K562 (cell line): ENCODE measurements at regions not wholly inside any gene's neighbourhood (a gene's known extent, or its start where the extent isn't known, plus 50 kb on each side); places are given as distances from the start of the nearest gene placed in this dataset.

Experiments used
- ATAC-seq: fragments of 200-7000 bp; cut with Tn5 transposase; 3 replicates; pipeline ENCODE4 v1.9.1; 2020; ENCODE audit warnings: moderate library complexity
- BruUV-seq: library from RNA; stranded (reverse); fragments of 400-500 nt; replicated peaks from 2 replicates; lab custom pipeline; 2021; lab: Mats Ljungman, UMichigan
- CTCF ChIA-PET: fragments of 300-600 bp; formaldehyde crosslinking; extraction: SDS; loops from one replicate; lab custom pipeline; 2021; ENCODE audit warnings: low intra/inter-chr PET ratio; lab: Yijun Ruan, JAX
- POLR2A ChIA-PET: fragments of 300-600, 350-650 bp; sonication (Branson Sonifier 250); formaldehyde crosslinking; extraction: SDS; loops from one replicate; lab custom pipeline; 2021; ENCODE audit warnings: antibody characterized with exemption, inconsistent platforms; lab: Yijun Ruan, JAX
- DNase-seq, 4 experiments: peaks; one replicate each; pipeline versions ENCODE4 v3.0.0 to v3.0.0-alpha.2; 2011 to 2018; ENCODE audit warnings: low spot score in 3 of 4, mixed read lengths in 3 of 4; ENCODE audit errors: extremely low read depth in 1 of 4
- FAIRE-seq: peaks from 2 replicates; lab custom pipeline; 2011; peaks lifted over from hg19 to GRCh38; lab: Jason Lieb, UNC
- H2AFZ ChIP-seq: 2 replicates; pipeline ENCODE4 v1.6.0; 2011; ENCODE audit warnings: low read depth, low read length, control low read depth, inconsistent platforms
- H3K27ac ChIP-seq: fragments of 200-600 bp; 3 replicates; pipeline ENCODE4 v1.8.0; 2011; ENCODE audit warnings: low read depth, mild to moderate bottlenecking, control low read depth, inconsistent platforms, low read length, moderate library complexity, mixed read lengths; ENCODE audit errors: extremely low read depth
- H3K27me3 ChIP-seq, 2 experiments: fragments of 300-600 bp in 1 of 2; 2 replicates in 1 of 2; 3 replicates in 1 of 2; pipeline versions ENCODE4 v1.6.0 to v1.8.0; 2011; ENCODE audit warnings: inconsistent platforms in 2 of 2, low read length in 2 of 2, mild to moderate bottlenecking in 1 of 2, mixed read lengths in 1 of 2, moderate library complexity in 1 of 2; ENCODE audit not compliant: control insufficient read depth in 2 of 2, insufficient read depth in 2 of 2
- H3K36me3 ChIP-seq: fragments of 300-600 bp; 3 replicates; pipeline ENCODE4 v1.8.0; 2011; ENCODE audit warnings: mild to moderate bottlenecking, low read length, inconsistent platforms; ENCODE audit not compliant: control insufficient read depth, insufficient read depth
- H3K4me1 ChIP-seq, 2 experiments: fragments of 200-600 bp in 1 of 2; replicated peaks in 1 of 2; 2 replicates in 1 of 2; 3 replicates in 1 of 2; pipeline versions ENCODE4 v1.5.1 to v1.8.0; 2011; ENCODE audit warnings: inconsistent platforms in 2 of 2, low read length in 2 of 2, mild to moderate bottlenecking in 1 of 2, mixed read lengths in 1 of 2, moderate library complexity in 1 of 2; ENCODE audit not compliant: control insufficient read depth in 2 of 2, insufficient read depth in 2 of 2
- H3K4me2 ChIP-seq: 2 replicates; pipeline ENCODE4 v1.6.1; 2011; ENCODE audit warnings: low read length, control low read depth, inconsistent platforms, mixed read lengths; ENCODE audit not compliant: insufficient read depth
- H3K4me3 ChIP-seq: fragments of 200-600 bp; sonication (generic), shearing (Covaris generic); 2 replicates; pipeline ENCODE4 v1.5.1; 2016; ENCODE audit warnings: control low read depth, inconsistent platforms
- H3K79me2 ChIP-seq: fragments of 200-600 bp; 3 replicates; pipeline ENCODE4 v1.8.0; 2011; ENCODE audit warnings: low read length, inconsistent platforms; ENCODE audit not compliant: control insufficient read depth, insufficient read depth
- H3K9ac ChIP-seq, 2 experiments: 2 replicates each; pipeline versions ENCODE4 v1.6.0 to v1.6.1; 2011; ENCODE audit warnings: low read depth in 2 of 2, low read length in 2 of 2, control low read depth in 1 of 2, inconsistent platforms in 1 of 2, mild to moderate bottlenecking in 1 of 2, mixed read lengths in 1 of 2; ENCODE audit not compliant: insufficient read depth in 1 of 2
- H3K9me1 ChIP-seq: one replicate; pipeline ENCODE4 v1.6.0; 2011; ENCODE audit warnings: inconsistent platforms, mild to moderate bottlenecking, low read length, moderate library complexity; ENCODE audit not compliant: control insufficient read depth, insufficient read depth
- H3K9me3 ChIP-seq: replicated peaks from 2 replicates; pipeline ENCODE4 v1.5.1; 2011; ENCODE audit warnings: low read depth, low read length, inconsistent platforms; ENCODE audit not compliant: control insufficient read depth, insufficient read depth
- H4K20me1 ChIP-seq: replicated peaks from 2 replicates; pipeline ENCODE4 v1.6.1; 2011; ENCODE audit warnings: low read length, inconsistent platforms, mixed read lengths; ENCODE audit not compliant: control insufficient read depth, insufficient read depth
- CCAR2 ChIP-seq: fragments of 200-400 bp; formaldehyde crosslinking; IDR thresholded peaks from 2 replicates; pipeline ENCODE4 v1.6.1; 2017; ENCODE audit warnings: mild to moderate bottlenecking, low read depth, low read length
- EWSR1 ChIP-seq: fragments of 450-650 bp; IDR thresholded peaks from 2 replicates; pipeline ENCODE4 v1.6.1; 2018; ENCODE audit warnings: borderline replicate concordance, mild to moderate bottlenecking, low read depth, moderate library complexity; ENCODE audit not compliant: partially characterized antibody
- HDAC3 ChIP-seq: fragments of 450-650 bp; IDR thresholded peaks from 2 replicates; pipeline ENCODE4 v1.6.1; 2018; ENCODE audit warnings: borderline replicate concordance, mild to moderate bottlenecking, moderate library complexity; ENCODE audit not compliant: partially characterized antibody
- MIER1 ChIP-seq: fragments of 450-650 bp; IDR thresholded peaks from 2 replicates; pipeline ENCODE4 v1.6.1; 2016; ENCODE audit warnings: antibody characterized with exemption, mild to moderate bottlenecking, low read depth
- PHF21A ChIP-seq: fragments of 450-650 bp; IDR thresholded peaks from 2 replicates; pipeline ENCODE4 v1.6.1; 2017; ENCODE audit warnings: low read depth, borderline replicate concordance
- PTTG1 ChIP-seq: fragments of 450-650 bp; IDR thresholded peaks from 2 replicates; pipeline ENCODE4 v1.6.1; 2016; ENCODE audit warnings: low read depth, mild to moderate bottlenecking, missing genetic modification characterization, missing compliant biosample characterization
- RNF2 ChIP-seq: sonication (generic); IDR thresholded peaks from 2 replicates; pipeline ENCODE4 v1.6.1; 2016
- SUPT5H ChIP-seq: fragments of 450-650 bp; IDR thresholded peaks from 2 replicates; pipeline ENCODE4 v1.6.1; 2016
- TCF7 ChIP-seq: sonication (generic); IDR thresholded peaks from 2 replicates; pipeline ENCODE4 v1.6.1; 2016; ENCODE audit warnings: antibody characterized with exemption, borderline replicate concordance
- ZNF121 ChIP-seq: sonication (generic); formaldehyde crosslinking; conservative IDR thresholded peaks from 2 replicates; pipeline ENCODE4 v1.8.0; 2022; ENCODE audit warnings: missing genetic modification reagents
- ZNF239 ChIP-seq: fragments of 250-450 bp; sonication (Bioruptor Pico); IDR thresholded peaks from 2 replicates; pipeline ENCODE4 v1.4.0; 2020; ENCODE audit warnings: mild to moderate bottlenecking
- ZNF24 ChIP-seq: fragments of 450-650 bp; IDR thresholded peaks from 2 replicates; pipeline ENCODE4 v1.6.1; 2016
- ZNF75A ChIP-seq: fragments of 450-650 bp; formaldehyde crosslinking; IDR thresholded peaks from 2 replicates; pipeline ENCODE4 v1.4.0; 2020; ENCODE audit warnings: mild to moderate bottlenecking
- WGBS: fragments of 100-300 bp; shearing (Covaris generic); methylation state at CpG from one replicate; pipeline ENCODE4 v1.1.6; 2016; ENCODE audit warnings: low coverage, mixed read lengths; ENCODE audit not compliant: insufficient coverage; ENCODE audit errors: missing lambda C conversion rate; 5-methylcytosine and 5-hydroxymethylcytosine counted together
- in situ Hi-C: fragments of 300-500 bp; cut with MboI; formaldehyde crosslinking; loops from 4 replicates; pipeline ENCODE4 v1.15.0; 2018; ENCODE audit warnings: inconsistent platforms, mixed read lengths
- intact Hi-C: fragments of 100-400 bp; cut with micrococcal nuclease; formaldehyde crosslinking; loops from 2 replicates; pipeline ENCODE4 v1.14.2; 2022
- TF ChIP-seq, protein P1 (sequence below): fragments of 450-650 bp; conservative IDR thresholded peaks from 2 replicates; pipeline ENCODE4 v1.6.1; 2016; ENCODE audit warnings: missing genetic modification characterization, low read depth, mild to moderate bottlenecking, missing compliant biosample characterization, moderate library complexity
- TF ChIP-seq, protein P2 (sequence below): IDR thresholded peaks from 3 replicates; pipeline ENCODE4 v1.6.1; 2011; ENCODE audit warnings: borderline replicate concordance, mild to moderate bottlenecking, moderate library complexity; ENCODE audit not compliant: insufficient read length; ENCODE audit errors: extremely low read depth
- TF ChIP-seq, protein P3 (sequence below): fragments of 250-450 bp; sonication (Bioruptor Pico); IDR thresholded peaks from 2 replicates; pipeline ENCODE4 v1.4.0; 2020; ENCODE audit warnings: mild to moderate bottlenecking, moderate library complexity
- TF ChIP-seq, protein P4 (sequence below): fragments of 450-650 bp; formaldehyde crosslinking; IDR thresholded peaks from 2 replicates; pipeline ENCODE4 v1.4.0; 2022; ENCODE audit warnings: mild to moderate bottlenecking, moderate library complexity
- TF ChIP-seq, protein P5 (sequence below): sonication (generic); formaldehyde crosslinking; IDR thresholded peaks from 2 replicates; pipeline ENCODE4 v1.9.0; 2022; ENCODE audit warnings: mild to moderate bottlenecking, missing genetic modification reagents

DNA sequence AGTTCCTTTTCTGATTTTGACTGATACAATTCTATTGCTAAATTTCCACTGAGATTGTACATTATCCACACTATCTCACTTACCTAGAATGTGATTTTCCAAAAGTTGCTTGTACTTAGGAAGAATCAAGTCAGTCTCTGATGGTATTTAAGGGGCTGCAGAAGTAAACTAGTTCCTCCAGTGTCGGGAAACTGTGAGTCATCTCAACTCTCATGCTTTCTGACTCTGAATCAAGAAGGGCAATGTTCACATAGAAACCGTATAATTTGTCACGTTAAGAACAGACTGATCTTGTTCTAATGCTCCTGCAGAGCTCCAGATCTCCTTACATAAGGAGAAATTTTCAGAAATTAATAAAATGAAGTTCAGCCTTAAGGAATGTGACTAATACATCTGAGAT lies 369.3 kb downstream of the KLF5 start:
- DNase-seq (no peak), ATAC-seq (no peak), FAIRE-seq (no peak)
- whole genome bisulfite sequencing: 0% methylated on average over 3 of the region's 3 CpGs
- ChIA-PET CTCF (no interaction called here), POLR2A (no interaction called here)
- no peaks in the 10 kb centered on the region for H3K79me2 ChIP-seq
- no peaks in the 10 kb centered on the region for H3K27me3 ChIP-seq
- no TSS peak for BruUV-seq
- no peaks in the 10 kb centered on the region for H3K9me1 ChIP-seq
- no peaks in the 10 kb centered on the region for H3K4me1 ChIP-seq
- no peak overlapping the region for H3K4me2 ChIP-seq
- H3K9me3 ChIP-seq: no peaks in the 10 kb centered on the region
- no peak overlapping the region for H3K4me3 ChIP-seq
- intact Hi-C loops: no loop called here
- H3K9ac ChIP-seq: no peak overlapping the region
- no peaks in the 10 kb centered on the region for H3K36me3 ChIP-seq
- H4K20me1 ChIP-seq: no peaks in the 10 kb centered on the region
- H2AFZ ChIP-seq: no peak overlapping the region
- H3K27ac ChIP-seq: no peak overlapping the region
- in situ Hi-C loops: no loop called here
- no peak for TF ChIP-seq RNF2
- TF ChIP-seq TCF7: no peak
- TF ChIP-seq EWSR1: no peak
- TF ChIP-seq PTTG1 (tag): no peak
- no peak for TF ChIP-seq PHF21A
- no peak for TF ChIP-seq SUPT5H
- TF ChIP-seq, protein P1, sequence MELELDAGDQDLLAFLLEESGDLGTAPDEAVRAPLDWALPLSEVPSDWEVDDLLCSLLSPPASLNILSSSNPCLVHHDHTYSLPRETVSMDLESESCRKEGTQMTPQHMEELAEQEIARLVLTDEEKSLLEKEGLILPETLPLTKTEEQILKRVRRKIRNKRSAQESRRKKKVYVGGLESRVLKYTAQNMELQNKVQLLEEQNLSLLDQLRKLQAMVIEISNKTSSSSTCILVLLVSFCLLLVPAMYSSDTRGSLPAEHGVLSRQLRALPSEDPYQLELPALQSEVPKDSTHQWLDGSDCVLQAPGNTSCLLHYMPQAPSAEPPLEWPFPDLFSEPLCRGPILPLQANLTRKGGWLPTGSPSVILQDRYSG (tag): no peak
- TF ChIP-seq, protein P2, sequence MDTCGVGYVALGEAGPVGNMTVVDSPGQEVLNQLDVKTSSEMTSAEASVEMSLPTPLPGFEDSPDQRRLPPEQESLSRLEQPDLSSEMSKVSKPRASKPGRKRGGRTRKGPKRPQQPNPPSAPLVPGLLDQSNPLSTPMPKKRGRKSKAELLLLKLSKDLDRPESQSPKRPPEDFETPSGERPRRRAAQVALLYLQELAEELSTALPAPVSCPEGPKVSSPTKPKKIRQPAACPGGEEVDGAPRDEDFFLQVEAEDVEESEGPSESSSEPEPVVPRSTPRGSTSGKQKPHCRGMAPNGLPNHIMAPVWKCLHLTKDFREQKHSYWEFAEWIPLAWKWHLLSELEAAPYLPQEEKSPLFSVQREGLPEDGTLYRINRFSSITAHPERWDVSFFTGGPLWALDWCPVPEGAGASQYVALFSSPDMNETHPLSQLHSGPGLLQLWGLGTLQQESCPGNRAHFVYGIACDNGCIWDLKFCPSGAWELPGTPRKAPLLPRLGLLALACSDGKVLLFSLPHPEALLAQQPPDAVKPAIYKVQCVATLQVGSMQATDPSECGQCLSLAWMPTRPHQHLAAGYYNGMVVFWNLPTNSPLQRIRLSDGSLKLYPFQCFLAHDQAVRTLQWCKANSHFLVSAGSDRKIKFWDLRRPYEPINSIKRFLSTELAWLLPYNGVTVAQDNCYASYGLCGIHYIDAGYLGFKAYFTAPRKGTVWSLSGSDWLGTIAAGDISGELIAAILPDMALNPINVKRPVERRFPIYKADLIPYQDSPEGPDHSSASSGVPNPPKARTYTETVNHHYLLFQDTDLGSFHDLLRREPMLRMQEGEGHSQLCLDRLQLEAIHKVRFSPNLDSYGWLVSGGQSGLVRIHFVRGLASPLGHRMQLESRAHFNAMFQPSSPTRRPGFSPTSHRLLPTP: no peak
- TF ChIP-seq MIER1: no peak
- TF ChIP-seq ZNF239 (CRISPR knock-in tag): no peak
- TF ChIP-seq, protein P3, sequence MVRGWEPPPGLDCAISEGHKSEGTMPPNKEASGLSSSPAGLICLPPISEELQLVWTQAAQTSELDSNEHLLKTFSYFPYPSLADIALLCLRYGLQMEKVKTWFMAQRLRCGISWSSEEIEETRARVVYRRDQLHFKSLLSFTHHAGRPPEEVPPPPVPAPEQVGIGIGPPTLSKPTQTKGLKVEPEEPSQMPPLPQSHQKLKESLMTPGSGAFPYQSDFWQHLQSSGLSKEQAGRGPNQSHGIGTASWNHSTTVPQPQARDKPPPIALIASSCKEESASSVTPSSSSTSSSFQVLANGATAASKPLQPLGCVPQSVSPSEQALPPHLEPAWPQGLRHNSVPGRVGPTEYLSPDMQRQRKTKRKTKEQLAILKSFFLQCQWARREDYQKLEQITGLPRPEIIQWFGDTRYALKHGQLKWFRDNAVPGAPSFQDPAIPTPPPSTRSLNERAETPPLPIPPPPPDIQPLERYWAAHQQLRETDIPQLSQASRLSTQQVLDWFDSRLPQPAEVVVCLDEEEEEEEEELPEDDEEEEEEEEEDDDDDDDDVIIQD (CRISPR knock-in tag): no peak
- no peak for TF ChIP-seq ZNF121 (CRISPR knock-in tag)
- no peak for TF ChIP-seq HDAC3
- TF ChIP-seq, protein P4, sequence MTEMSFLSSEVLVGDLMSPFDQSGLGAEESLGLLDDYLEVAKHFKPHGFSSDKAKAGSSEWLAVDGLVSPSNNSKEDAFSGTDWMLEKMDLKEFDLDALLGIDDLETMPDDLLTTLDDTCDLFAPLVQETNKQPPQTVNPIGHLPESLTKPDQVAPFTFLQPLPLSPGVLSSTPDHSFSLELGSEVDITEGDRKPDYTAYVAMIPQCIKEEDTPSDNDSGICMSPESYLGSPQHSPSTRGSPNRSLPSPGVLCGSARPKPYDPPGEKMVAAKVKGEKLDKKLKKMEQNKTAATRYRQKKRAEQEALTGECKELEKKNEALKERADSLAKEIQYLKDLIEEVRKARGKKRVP (CRISPR knock-in tag): no peak
- TF ChIP-seq, protein P5, sequence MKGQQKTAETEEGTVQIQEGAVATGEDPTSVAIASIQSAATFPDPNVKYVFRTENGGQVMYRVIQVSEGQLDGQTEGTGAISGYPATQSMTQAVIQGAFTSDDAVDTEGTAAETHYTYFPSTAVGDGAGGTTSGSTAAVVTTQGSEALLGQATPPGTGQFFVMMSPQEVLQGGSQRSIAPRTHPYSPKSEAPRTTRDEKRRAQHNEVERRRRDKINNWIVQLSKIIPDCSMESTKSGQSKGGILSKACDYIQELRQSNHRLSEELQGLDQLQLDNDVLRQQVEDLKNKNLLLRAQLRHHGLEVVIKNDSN (CRISPR knock-in tag): no peak
- no peak for TF ChIP-seq ZNF24
- no peak for TF ChIP-seq ZNF75A (CRISPR knock-in tag)
- no peak for TF ChIP-seq CCAR2
